IMR-90 (cell line): ENCODE measurements at regions not wholly inside any gene's neighbourhood (a gene's known extent, or its start where the extent isn't known, plus 50 kb on each side); places are given as distances from the start of the nearest gene placed in this dataset.

ENCODE experiments used
- ATAC-seq: fragments of 200-7000 bp; cut with Tn5 transposase; 2 replicates; pipeline ENCODE4 v1.9.1; 2020; ENCODE audit warnings: low read depth, mild to moderate bottlenecking, moderate library complexity
- BruUV-seq: library from RNA; stranded (reverse); fragments of 400-500 nt; replicated peaks from 2 replicates; lab custom pipeline; 2021; lab: Mats Ljungman, UMichigan
- CTCF ChIA-PET: fragments of 300-600 bp; formaldehyde crosslinking; extraction: SDS; loops from one replicate; lab custom pipeline; 2021; ENCODE audit warnings: antibody characterized with exemption; lab: Yijun Ruan, JAX
- POLR2A ChIA-PET: fragments of 300-600 bp; sonication (Branson Sonifier 250); formaldehyde crosslinking; loops from one replicate; lab custom pipeline; 2022; ENCODE audit warnings: antibody characterized with exemption; ENCODE audit not compliant: unreplicated experiment; lab: Charles Lee
- DNase-seq: peaks from one replicate; pipeline ENCODE4 v3.0.0; 2013
- H2AFZ ChIP-seq: replicated peaks from 2 replicates; pipeline ENCODE3; 2013; ENCODE audit warnings: low read length, mild to moderate bottlenecking; ENCODE audit not compliant: poor library complexity
- H2AK5ac ChIP-seq: 2 replicates; pipeline ENCODE4 v1.6.1; 2013; ENCODE audit warnings: low read depth, low read length, inconsistent platforms
- H2AK9ac ChIP-seq: replicated peaks from 2 replicates; pipeline ENCODE3; 2013; ENCODE audit warnings: mild to moderate bottlenecking, low read depth, low read length, moderate library complexity; ENCODE audit not compliant: poor library complexity
- H2BK120ac ChIP-seq: 2 replicates; pipeline ENCODE4 v1.6.1; 2013; ENCODE audit warnings: low read depth, low read length, inconsistent platforms
- H2BK15ac ChIP-seq: 3 replicates; pipeline ENCODE4 v1.6.1; 2013; ENCODE audit warnings: low read depth, low read length, inconsistent platforms
- H2BK20ac ChIP-seq: 2 replicates; pipeline ENCODE4 v1.6.1; 2013; ENCODE audit warnings: low read depth, mild to moderate bottlenecking, inconsistent platforms, low read length, moderate library complexity
- H2BK5ac ChIP-seq: 2 replicates; pipeline ENCODE4 v1.6.1; 2013; ENCODE audit warnings: mild to moderate bottlenecking, low read depth, low read length, inconsistent platforms; ENCODE audit not compliant: poor library complexity, severe bottlenecking
- H3K14ac ChIP-seq: replicated peaks from 2 replicates; pipeline ENCODE4 v1.6.1; 2013; ENCODE audit warnings: low read depth, low read length, inconsistent platforms
- H3K18ac ChIP-seq: 2 replicates; pipeline ENCODE4 v1.6.1; 2013; ENCODE audit warnings: low read depth, low read length, control low read depth
- H3K23ac ChIP-seq: 2 replicates; pipeline ENCODE4 v1.6.1; 2013; ENCODE audit warnings: low read depth, low read length, inconsistent platforms
- H3K27ac ChIP-seq: 2 replicates; pipeline ENCODE4 v1.5.1; 2013; ENCODE audit warnings: mild to moderate bottlenecking, control low read depth, low read length; ENCODE audit not compliant: insufficient read depth
- H3K27me3 ChIP-seq: 2 replicates; pipeline ENCODE4 v1.6.1; 2013; ENCODE audit warnings: low read length; ENCODE audit not compliant: control insufficient read depth, insufficient read depth
- H3K36me3 ChIP-seq: 2 replicates; pipeline ENCODE4 v1.6.1; 2013; ENCODE audit warnings: low read length, mixed read lengths; ENCODE audit not compliant: control insufficient read depth, insufficient read depth
- H3K4ac ChIP-seq: 2 replicates; pipeline ENCODE4 v1.6.1; 2013; ENCODE audit warnings: low read depth, low read length, inconsistent platforms
- H3K4me1 ChIP-seq: 2 replicates; pipeline ENCODE4 v1.6.1; 2013; ENCODE audit warnings: low read length, mixed read lengths; ENCODE audit not compliant: control insufficient read depth, insufficient read depth
- H3K4me2 ChIP-seq: 2 replicates; pipeline ENCODE4 v1.6.1; 2013; ENCODE audit warnings: low read depth, mild to moderate bottlenecking, control low read depth, low read length, moderate library complexity
- H3K4me3 ChIP-seq: 2 replicates; pipeline ENCODE4 v1.5.1; 2013; ENCODE audit warnings: low read depth, mild to moderate bottlenecking, control low read depth, low read length, moderate library complexity; ENCODE audit not compliant: insufficient read depth
- H3K56ac ChIP-seq: 2 replicates; pipeline ENCODE4 v1.6.1; 2013; ENCODE audit warnings: low read length, inconsistent platforms; ENCODE audit not compliant: insufficient read depth; ENCODE audit errors: extremely low read depth
- H3K79me1 ChIP-seq, 2 experiments: 2 replicates each; pipeline ENCODE4 v1.6.1; 2013; ENCODE audit warnings: low read length in 2 of 2, inconsistent platforms in 1 of 2, low read depth in 1 of 2
- H3K9ac ChIP-seq: 2 replicates; pipeline ENCODE4 v1.6.1; 2013; ENCODE audit warnings: low read depth, low read length, control low read depth
- H3K9me1 ChIP-seq: 2 replicates; pipeline ENCODE4 v1.6.1; 2013; ENCODE audit warnings: low read length, inconsistent platforms; ENCODE audit not compliant: insufficient read depth
- H3K9me3 ChIP-seq: 2 replicates; pipeline ENCODE4 v1.6.1; 2013; ENCODE audit warnings: low read length; ENCODE audit not compliant: control insufficient read depth, insufficient read depth
- H4K20me1 ChIP-seq: 2 replicates; pipeline ENCODE4 v1.6.1; 2013; ENCODE audit warnings: low read length, inconsistent platforms; ENCODE audit not compliant: insufficient read depth
- H4K5ac ChIP-seq: 2 replicates; pipeline ENCODE4 v1.6.1; 2013; ENCODE audit warnings: mild to moderate bottlenecking, low read depth, low read length, control low read depth
- H4K8ac ChIP-seq, 2 experiments: 2 replicates each; pipeline ENCODE4 v1.6.1; 2013; ENCODE audit warnings: low read depth in 2 of 2, low read length in 2 of 2, control low read depth in 1 of 2, inconsistent platforms in 1 of 2
- H4K91ac ChIP-seq: 2 replicates; pipeline ENCODE4 v1.6.1; 2013; ENCODE audit warnings: low read depth, low read length, inconsistent platforms; ENCODE audit not compliant: insufficient read depth
- BHLHE40 ChIP-seq: fragments of 150-350 bp; IDR thresholded peaks from 2 replicates; pipeline ENCODE4 v1.6.1; 2016; ENCODE audit warnings: mild to moderate bottlenecking, low read depth, low read length
- CEBPB ChIP-seq: IDR thresholded peaks from 2 replicates; pipeline ENCODE4 v1.6.1; 2012; ENCODE audit warnings: low read depth, low read length, improper control_type of control experiment
- CHD1 ChIP-seq: IDR thresholded peaks from 2 replicates; pipeline ENCODE4 v1.6.1; 2012; ENCODE audit warnings: low read depth, low read length, improper control_type of control experiment
- FOS ChIP-seq: fragments of 150-350 bp; IDR thresholded peaks from 2 replicates; pipeline ENCODE4 v1.6.1; 2016; ENCODE audit warnings: low read depth, low read length
- MAFK ChIP-seq: IDR thresholded peaks from 2 replicates; pipeline ENCODE4 v1.6.1; 2012; ENCODE audit warnings: low read depth, low read length, improper control_type of control experiment
- MAZ ChIP-seq: IDR thresholded peaks from 2 replicates; pipeline ENCODE4 v1.6.1; 2012; ENCODE audit warnings: low read depth, mild to moderate bottlenecking, low read length, improper control_type of control experiment, moderate library complexity, borderline replicate concordance
- MXI1 ChIP-seq: IDR thresholded peaks from 2 replicates; pipeline ENCODE4 v1.6.1; 2012; ENCODE audit warnings: low read depth, mild to moderate bottlenecking, low read length, moderate library complexity, borderline replicate concordance
- NFE2L2 ChIP-seq: fragments of 150-350 bp; IDR thresholded peaks from 2 replicates; pipeline ENCODE4 v1.6.1; 2016; ENCODE audit warnings: low read depth, mild to moderate bottlenecking, low read length
- POLR2A ChIP-seq: IDR thresholded peaks from 2 replicates; pipeline ENCODE4 v1.6.1; 2012; ENCODE audit warnings: mild to moderate bottlenecking, low read depth, low read length
- RAD21 ChIP-seq: IDR thresholded peaks from 2 replicates; pipeline ENCODE4 v1.6.1; 2012; ENCODE audit warnings: low read length, improper control_type of control experiment
- RCOR1 ChIP-seq: IDR thresholded peaks from 2 replicates; pipeline ENCODE4 v1.6.1; 2012; ENCODE audit warnings: mild to moderate bottlenecking, low read length, improper control_type of control experiment; ENCODE audit not compliant: insufficient replicate concordance
- RFX5 ChIP-seq: IDR thresholded peaks from 2 replicates; pipeline ENCODE4 v1.8.0; 2012; ENCODE audit warnings: low read depth, mild to moderate bottlenecking, low read length, moderate library complexity
- SMC3 ChIP-seq: fragments of 150-350 bp; IDR thresholded peaks from 2 replicates; pipeline ENCODE4 v1.6.1; 2016; ENCODE audit warnings: low read depth, mild to moderate bottlenecking, antibody characterized with exemption, low read length, moderate library complexity
- WGBS, 2 experiments: methylation state at CpG; one replicate each; pipeline versions ENCODE4 v1.1.5 to v1.1.7; 2013; ENCODE audit warnings: missing lambda C conversion rate in 2 of 2; ENCODE audit not compliant: insufficient read length in 1 of 2; ENCODE audit errors: extremely low coverage in 2 of 2; 5-methylcytosine and 5-hydroxymethylcytosine counted together
- dilution Hi-C: fragments of 300-500 bp; cut with HindIII; formaldehyde crosslinking; loops from one replicate; pipeline ENCODE4 v1.14.3; 2018; ENCODE audit warnings: low sequenced_read_pairs; ENCODE audit not compliant: unreplicated experiment
- in situ Hi-C: fragments of 300-500 bp; cut with MboI; formaldehyde crosslinking; loops from 3 replicates; pipeline ENCODE4 v1.14.3; 2019; ENCODE audit warnings: low sequenced_read_pairs, inconsistent platforms, mixed read lengths
- intact Hi-C: fragments of 100-400 bp; cut with micrococcal nuclease; formaldehyde crosslinking; loops from 2 replicates; pipeline ENCODE4 v1.10.0; 2022
- TF ChIP-seq, protein P1 (sequence below): conservative IDR thresholded peaks from 2 replicates; pipeline ENCODE4 v1.5.1; 2012; ENCODE audit warnings: mild to moderate bottlenecking, low read depth, low read length, improper control_type of control experiment
- TF ChIP-seq, protein P2 (sequence below): fragments of 150-350 bp; IDR thresholded peaks from 2 replicates; pipeline ENCODE4 v1.6.1; 2017; ENCODE audit warnings: mild to moderate bottlenecking, antibody characterized with exemption, low read length, low read depth
- TF ChIP-seq, protein P3 (sequence below): fragments of 150-350 bp; IDR thresholded peaks from 2 replicates; pipeline ENCODE4 v1.6.1; 2016; ENCODE audit warnings: low read depth, mild to moderate bottlenecking, low read length, moderate library complexity, borderline replicate concordance

DNA sequence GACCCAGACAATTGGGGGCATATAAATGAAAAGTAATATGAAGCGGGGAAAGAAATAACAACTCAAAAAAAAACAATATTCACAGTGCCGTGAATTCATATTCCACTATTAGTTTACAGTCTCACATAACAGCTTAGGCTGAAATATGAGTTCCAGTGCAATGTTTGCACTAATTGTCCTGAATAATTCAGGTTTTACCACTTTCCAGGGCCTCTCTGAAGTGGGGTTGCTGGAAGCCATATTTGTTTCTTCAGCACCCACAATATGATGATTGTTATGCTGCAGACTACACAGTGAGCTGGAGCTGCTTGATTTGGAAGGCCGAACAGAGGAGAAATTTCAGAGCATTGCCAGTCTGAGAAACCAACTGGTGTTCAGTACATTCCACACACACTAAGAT is 894.5 kb upstream of the ACVR2A start:
- Histone ChIP-seq H2AK5ac (no peak overlapping the region), H2AK9ac (no peak overlapping the region), H3K56ac (no peak overlapping the region), H3K27ac (no peak overlapping the region), H2BK15ac (no peak overlapping the region), H3K18ac (no peak overlapping the region), H3K9me1 (no peaks in the 10 kb centered on the region), H3K4ac (no peak overlapping the region), H4K91ac (no peak overlapping the region), H4K20me1 (no peaks in the 10 kb centered on the region), H3K4me3 (no peak overlapping the region), H2BK20ac (no peak overlapping the region), H2BK120ac (no peak overlapping the region), H3K9ac (no peak overlapping the region), H2BK5ac (no peak overlapping the region), H3K9me3 (peaks cover 2% of the 10 kb centered on the region; the same call in 1 of the 2 replicates), H4K5ac (no peak overlapping the region), H2AFZ (no peak overlapping the region), H4K8ac (no peak overlapping the region), H3K23ac (no peak overlapping the region), H3K4me2 (no peak overlapping the region), H3K4me1 (no peaks in the 10 kb centered on the region; the same call in 1 of the 2 replicates), H3K14ac (no peak overlapping the region), H3K27me3 (no peaks in the 10 kb centered on the region), H3K36me3 (no peaks in the 10 kb centered on the region), H3K79me1 (no peaks in the 10 kb centered on the region)
- no peak for ATAC-seq
- no peak for TF ChIP-seq RFX5
- TF ChIP-seq CEBPB = no peak
- no peak for TF ChIP-seq CHD1
- TF ChIP-seq BHLHE40 = no peak
- no peak for TF ChIP-seq POLR2A
- no peak for TF ChIP-seq MAFK
- TF ChIP-seq FOS = no peak
- TF ChIP-seq, protein P1, sequence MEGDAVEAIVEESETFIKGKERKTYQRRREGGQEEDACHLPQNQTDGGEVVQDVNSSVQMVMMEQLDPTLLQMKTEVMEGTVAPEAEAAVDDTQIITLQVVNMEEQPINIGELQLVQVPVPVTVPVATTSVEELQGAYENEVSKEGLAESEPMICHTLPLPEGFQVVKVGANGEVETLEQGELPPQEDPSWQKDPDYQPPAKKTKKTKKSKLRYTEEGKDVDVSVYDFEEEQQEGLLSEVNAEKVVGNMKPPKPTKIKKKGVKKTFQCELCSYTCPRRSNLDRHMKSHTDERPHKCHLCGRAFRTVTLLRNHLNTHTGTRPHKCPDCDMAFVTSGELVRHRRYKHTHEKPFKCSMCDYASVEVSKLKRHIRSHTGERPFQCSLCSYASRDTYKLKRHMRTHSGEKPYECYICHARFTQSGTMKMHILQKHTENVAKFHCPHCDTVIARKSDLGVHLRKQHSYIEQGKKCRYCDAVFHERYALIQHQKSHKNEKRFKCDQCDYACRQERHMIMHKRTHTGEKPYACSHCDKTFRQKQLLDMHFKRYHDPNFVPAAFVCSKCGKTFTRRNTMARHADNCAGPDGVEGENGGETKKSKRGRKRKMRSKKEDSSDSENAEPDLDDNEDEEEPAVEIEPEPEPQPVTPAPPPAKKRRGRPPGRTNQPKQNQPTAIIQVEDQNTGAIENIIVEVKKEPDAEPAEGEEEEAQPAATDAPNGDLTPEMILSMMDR = no peak
- TF ChIP-seq RCOR1 = no peak
- TF ChIP-seq, protein P2, sequence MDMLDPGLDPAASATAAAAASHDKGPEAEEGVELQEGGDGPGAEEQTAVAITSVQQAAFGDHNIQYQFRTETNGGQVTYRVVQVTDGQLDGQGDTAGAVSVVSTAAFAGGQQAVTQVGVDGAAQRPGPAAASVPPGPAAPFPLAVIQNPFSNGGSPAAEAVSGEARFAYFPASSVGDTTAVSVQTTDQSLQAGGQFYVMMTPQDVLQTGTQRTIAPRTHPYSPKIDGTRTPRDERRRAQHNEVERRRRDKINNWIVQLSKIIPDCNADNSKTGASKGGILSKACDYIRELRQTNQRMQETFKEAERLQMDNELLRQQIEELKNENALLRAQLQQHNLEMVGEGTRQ = no peak
- TF ChIP-seq MAZ = no peak
- TF ChIP-seq SMC3 = no peak
- TF ChIP-seq NFE2L2 = no peak
- no peak for TF ChIP-seq RAD21
- TF ChIP-seq, protein P3, sequence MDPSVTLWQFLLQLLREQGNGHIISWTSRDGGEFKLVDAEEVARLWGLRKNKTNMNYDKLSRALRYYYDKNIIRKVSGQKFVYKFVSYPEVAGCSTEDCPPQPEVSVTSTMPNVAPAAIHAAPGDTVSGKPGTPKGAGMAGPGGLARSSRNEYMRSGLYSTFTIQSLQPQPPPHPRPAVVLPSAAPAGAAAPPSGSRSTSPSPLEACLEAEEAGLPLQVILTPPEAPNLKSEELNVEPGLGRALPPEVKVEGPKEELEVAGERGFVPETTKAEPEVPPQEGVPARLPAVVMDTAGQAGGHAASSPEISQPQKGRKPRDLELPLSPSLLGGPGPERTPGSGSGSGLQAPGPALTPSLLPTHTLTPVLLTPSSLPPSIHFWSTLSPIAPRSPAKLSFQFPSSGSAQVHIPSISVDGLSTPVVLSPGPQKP = no peak
- no peak for TF ChIP-seq MXI1
- ChIA-PET POLR2A (no interaction called here), CTCF (no interaction called here)
- intact Hi-C loops = no loop called here
- no TSS peak for BruUV-seq
- WGBS, 2 experiments = no CpG with 5 or more reads among the region's 3 CpGs
- no peak for DNase-seq
- dilution Hi-C loops = no loop called here
- in situ Hi-C loops = no loop called here
